ENCODE measurements at regions not wholly inside any gene's neighbourhood (a gene's known extent, or its start where the extent isn't known, plus 50 kb on each side); places are given as distances from the start of the nearest gene placed in this dataset.
"Not testable (repeated sequence)": the region's sequence is repeated elsewhere in the genome, so short reads cannot be mapped to it uniquely, and the experiment has no call there.

- TF ChIP-seq CTCF (IDR thresholded peaks at IDR 0.05) (no peak), ZFX (IDR thresholded peaks at IDR 0.05; ENCODE audit: borderline replicate concordance) (no peak)
- no peak overlapping the region for H3K27ac ChIP-seq
Measured at GRCh38 chr2:155513248-155513647, 814.8 kb downstream of the KCNJ3 start.

- no peak overlapping the region for H3K27ac ChIP-seq
- TF ChIP-seq ZFX (IDR thresholded peaks at IDR 0.05; ENCODE audit: borderline replicate concordance) (no peak), CTCF (IDR thresholded peaks at IDR 0.05) (no peak)
Measured at GRCh38 chr2:155502766-155503165, 804.3 kb downstream of the KCNJ3 start.

- H3K27ac ChIP-seq: no peak overlapping the region
- no peak for TF ChIP-seq ZFX (IDR thresholded peaks at IDR 0.05; ENCODE audit: borderline replicate concordance)
- TF ChIP-seq CTCF (IDR thresholded peaks at IDR 0.05): no peak
Measured at GRCh38 chr2:155498106-155498505, 799.6 kb downstream of the KCNJ3 start.

- no peak overlapping the region for H3K27ac ChIP-seq
- TF ChIP-seq CTCF (IDR thresholded peaks at IDR 0.05) (no peak), ZFX (IDR thresholded peaks at IDR 0.05; ENCODE audit: borderline replicate concordance) (no peak)
Measured at GRCh38 chr2:155494744-155495143, 796.2 kb downstream of the KCNJ3 start.

- TF ChIP-seq ZFX (IDR thresholded peaks at IDR 0.05; ENCODE audit: borderline replicate concordance) (no peak), CTCF (IDR thresholded peaks at IDR 0.05) (no peak)
- no peak overlapping the region for H3K27ac ChIP-seq
Measured at GRCh38 chr2:155485141-155485842, 786.8 kb downstream of the KCNJ3 start.

- TF ChIP-seq ZFX (IDR thresholded peaks at IDR 0.05; ENCODE audit: borderline replicate concordance) (no peak), CTCF (IDR thresholded peaks at IDR 0.05) (no peak)
- no peak overlapping the region for H3K27ac ChIP-seq
Measured at GRCh38 chr2:155481141-155481540, 782.6 kb downstream of the KCNJ3 start.

- H3K27ac ChIP-seq: not testable (repeated sequence)
Measured at GRCh38 chr2:155472018-155472417, 773.5 kb downstream of the KCNJ3 start.

- no peak overlapping the region for H3K27ac ChIP-seq
- TF ChIP-seq CTCF (IDR thresholded peaks at IDR 0.05) (no peak), ZFX (IDR thresholded peaks at IDR 0.05; ENCODE audit: borderline replicate concordance) (no peak)
Measured at GRCh38 chr2:155456222-155456621, 757.7 kb downstream of the KCNJ3 start.
